ENCODE measurements at regions not wholly inside any gene's neighbourhood (a gene's known extent, or its start where the extent isn't known, plus 50 kb on each side); places are given as distances from the start of the nearest gene placed in this dataset.
"Not testable (repeated sequence)": the region's sequence is repeated elsewhere in the genome, so short reads cannot be mapped to it uniquely, and the experiment has no call there.

- no peak for DNase-seq
Measured at GRCh38 chr1:72481420-72481970, 199.2 kb upstream of the NEGR1 start.

DNA sequence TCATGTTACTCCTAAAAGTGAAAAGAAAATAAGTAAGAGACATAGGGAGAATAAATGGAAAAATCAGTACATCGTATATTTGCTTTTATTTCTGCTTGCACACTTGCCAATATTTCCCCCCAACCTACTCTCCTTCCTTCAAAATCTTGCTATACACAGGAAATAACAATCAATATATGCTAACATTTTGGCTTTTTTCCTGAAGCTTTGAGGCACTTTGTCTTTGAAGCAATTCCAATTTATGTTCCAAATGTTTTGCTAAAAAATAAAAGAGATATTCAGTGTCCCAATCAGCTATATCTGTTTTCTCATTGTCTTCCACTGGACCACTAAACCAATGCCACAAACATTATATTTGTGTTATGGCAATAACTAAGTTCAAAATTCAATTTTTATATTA, 184.0 kb upstream of the NEGR1 start:
- DNase-seq, result no peak

GRCh38 chr1:72462186-72462905, 180.0 kb upstream of the NEGR1 start:
- peak in 1 of 2 experiments; percentile 2 for DNase-seq

DNA sequence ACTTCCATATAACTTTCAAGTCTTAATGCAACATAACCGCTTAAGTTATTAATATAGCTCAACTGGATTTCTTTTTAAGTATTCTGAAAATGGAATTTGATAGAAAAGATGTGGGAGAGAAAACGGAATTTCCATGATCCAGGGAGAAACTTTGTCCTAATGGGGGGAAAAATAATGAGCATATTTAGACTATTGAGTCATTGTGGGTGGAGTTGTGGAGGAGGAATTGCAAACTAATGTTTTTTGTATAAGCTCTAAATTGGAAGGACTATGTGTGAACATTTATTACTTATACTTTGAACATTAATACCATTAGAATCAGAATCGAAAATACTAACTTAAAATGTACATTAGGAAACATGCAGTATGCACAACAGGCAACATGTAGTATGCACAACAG, 159.9 kb upstream of the NEGR1 start:
- no peak for DNase-seq

DNA sequence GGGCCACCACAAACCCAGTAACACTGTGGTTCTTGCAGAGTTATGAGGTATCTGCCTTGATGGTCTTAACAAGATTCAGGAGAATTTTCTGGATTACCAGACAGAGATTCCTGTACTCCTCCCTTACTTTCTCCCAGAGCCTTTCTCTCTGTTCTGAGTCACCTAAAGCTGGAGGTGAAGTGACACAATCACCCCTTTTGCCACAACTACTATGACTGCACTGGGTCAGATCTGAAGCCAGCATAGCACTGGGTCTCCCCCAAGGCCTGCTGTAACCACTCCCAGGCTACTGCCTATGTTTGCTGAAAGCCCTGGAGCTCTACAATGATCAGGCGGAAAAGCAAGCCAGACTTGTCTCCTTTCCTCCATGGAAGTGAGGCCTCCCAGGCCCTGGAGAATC, 156.7 kb upstream of the NEGR1 start:
- DNase-seq, result no peak

DNA sequence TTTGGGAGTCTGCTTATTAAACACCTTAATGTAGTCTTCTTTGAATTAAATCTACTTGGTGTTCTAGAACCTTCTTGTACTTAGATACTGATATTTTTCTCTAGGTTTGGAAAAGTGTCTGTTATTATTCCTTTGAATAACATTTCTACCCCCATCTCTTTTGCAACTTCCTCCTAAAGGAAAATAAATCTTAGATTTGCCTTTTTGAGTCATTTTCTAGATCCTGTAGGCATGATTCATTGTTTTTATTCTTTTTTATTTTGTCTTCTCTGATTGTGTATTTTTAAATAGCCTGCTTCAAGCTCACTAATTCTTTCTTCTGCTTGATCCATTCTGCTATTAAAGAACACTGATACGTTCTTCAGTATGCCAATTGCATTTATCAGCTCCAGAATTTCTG, 155.9 kb upstream of the NEGR1 start:
- DNase-seq, result no peak

DNA sequence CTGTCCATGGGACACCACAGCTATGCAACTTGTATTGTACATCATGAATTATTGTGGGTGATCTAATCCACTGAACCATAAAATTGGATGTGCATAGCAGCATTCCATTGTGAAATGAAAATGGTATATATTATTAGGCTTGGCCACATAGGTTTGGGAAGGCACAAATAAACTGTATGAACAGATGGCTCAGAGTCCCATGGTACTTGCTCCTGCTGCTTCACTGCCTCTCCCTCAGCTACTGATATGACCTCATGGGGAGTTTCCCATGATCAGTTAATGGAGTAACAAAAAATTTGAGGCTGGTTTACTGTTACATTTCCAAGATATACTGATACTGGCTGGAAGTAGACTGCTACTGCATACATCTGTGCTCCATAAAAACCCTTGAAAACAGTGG, 152.7 kb upstream of the NEGR1 start:
- no peak for DNase-seq

DNA sequence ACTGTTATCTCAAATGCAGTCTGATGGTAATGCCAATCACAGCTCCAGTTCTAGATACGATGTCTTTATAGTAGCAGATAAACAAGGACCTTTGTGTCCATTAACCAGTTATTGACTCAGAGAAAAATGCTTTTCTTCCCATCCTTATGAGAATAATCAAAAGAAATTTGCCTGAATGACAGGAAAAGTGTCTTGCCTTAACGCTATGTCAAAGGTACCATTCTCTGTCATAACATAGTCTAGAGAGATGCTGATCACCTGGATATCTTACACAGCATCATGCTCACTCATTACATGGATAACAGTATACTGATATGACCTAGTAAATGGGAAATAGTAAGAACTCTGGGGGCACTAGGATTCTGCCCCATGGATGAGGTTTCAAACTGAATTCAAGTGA, 151.7 kb upstream of the NEGR1 start:
- DNase-seq, result no peak

GRCh38 chr1:72433591-72433990, 151.3 kb upstream of the NEGR1 start:
- no peak for DNase-seq

DNA sequence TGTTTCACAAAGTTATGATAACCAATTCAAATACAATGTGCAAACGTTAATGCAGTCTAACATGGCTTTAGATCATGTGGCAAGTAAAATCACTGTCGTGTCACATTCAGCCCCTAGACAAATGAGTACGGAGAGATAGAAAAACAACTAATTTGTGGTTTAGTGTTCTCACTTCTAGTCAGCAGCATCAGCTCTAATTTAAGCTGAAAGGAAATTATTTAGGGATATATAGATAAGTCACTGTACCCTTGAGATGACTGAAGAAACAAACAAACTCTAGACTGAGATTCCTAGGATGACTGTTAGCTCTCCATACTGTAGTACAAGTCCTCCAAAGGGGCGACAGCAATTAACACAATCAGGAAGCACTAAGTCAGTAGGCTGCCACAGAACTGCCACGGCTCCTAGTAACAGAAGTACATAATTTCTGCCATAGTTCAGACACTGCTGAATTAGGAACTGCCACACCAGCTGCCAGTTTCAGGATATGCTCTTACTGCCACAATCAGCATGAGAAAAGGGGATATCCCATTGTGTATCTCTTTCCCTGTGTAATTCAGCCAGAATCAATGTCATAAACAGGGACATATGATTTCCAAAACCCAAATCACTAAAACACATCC, 150.4 kb upstream of the NEGR1 start:
- DNase-seq, result no peak

DNA sequence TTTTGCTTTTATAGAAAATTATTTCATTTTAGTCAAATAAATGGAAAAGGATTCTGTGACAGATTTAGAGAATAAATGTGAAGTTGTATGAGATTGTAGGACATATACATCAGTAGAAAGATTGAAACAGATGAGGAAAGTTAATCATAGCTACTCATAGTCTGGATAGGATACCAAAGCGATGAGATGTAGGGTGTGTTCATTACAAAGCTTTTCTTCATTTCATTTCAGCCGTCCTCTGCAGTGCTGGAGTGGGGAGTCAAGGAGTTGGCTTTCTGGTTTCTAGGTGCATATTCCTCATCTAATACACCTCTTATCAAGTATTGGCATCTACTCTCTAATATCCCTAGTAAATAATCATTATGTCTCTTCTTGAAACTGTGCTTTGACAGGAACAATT, 149.5 kb upstream of the NEGR1 start:
- no peak for DNase-seq

DNA sequence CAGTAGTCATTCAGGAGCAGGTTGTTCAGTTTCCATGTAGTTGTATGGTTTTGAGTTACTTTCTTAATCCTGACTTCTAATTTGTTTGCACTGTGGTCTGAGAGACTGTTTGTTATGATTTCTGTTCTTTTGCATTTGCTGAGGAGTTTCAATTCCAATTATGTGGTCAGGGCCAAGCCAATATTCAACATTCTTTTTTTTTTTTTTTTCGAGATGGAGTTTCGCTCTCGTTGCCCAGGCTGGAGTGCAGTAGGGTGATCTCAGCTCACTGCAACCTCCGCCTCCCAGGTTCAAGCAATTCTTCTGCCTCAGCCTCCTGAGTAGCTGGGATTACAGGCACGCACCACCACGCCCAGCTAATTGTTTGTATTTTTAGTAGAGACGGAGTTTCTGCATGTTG, 145.9 kb upstream of the NEGR1 start:
- not testable (repeated sequence) for DNase-seq

DNA sequence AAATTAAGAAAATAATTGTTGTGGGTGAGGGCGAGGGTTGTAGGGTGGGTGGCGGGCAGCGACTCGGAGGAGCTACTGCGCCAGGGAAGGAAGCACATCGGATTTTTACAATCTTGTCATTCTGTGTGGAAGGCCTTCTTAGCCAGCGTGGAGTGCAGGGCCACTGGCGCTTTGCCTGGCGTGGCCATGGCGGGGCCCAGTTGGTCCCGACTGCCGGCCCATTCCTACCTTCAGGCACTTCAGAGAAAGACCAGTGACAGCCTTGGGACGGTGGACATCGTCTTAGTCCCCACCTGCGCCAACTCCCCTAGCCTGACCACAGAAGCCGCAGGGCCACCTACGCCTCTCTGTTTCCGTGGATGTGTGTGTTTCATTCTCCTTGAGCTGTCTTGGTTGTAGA, 136.9 kb upstream of the NEGR1 start:
- no peak for DNase-seq

DNA sequence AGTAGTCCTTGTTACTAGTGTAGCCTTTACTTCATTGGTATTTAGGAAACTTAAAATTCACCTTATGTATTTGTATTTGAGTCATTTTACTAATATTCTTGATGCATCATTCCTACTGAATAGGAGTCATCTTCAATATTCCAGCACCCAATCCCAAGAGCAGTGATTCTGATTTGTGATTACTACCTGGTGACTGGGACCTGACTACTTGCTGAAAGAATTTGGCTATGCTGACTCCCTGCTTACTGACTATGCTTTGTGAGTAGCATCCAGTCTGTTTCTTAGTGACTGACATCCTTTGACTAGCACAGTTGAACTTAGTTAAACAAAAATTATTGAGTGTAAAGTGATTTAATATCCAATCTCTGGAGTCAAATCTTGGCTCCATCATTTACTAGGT, 129.9 kb upstream of the NEGR1 start:
- DNase-seq, result no peak

DNA sequence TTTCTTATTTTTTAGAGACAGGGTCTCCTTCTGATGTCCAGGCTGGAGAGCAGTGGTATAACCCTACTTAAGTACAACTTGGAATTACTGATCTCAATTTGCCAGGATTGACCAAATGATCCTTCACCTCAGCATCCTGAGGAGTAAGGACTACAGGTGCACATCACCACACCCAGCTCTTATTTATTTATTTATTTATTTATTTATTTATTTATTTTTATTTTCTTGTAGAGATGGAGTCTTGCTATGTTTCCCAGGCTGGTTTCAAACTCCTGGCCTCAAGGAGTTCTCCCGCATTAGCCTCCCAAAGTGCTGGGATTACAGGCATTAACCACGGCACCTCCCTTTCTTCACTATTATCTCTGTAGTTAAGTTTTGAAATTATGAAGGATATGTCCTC, 117.5 kb upstream of the NEGR1 start:
- no peak for DNase-seq

DNA sequence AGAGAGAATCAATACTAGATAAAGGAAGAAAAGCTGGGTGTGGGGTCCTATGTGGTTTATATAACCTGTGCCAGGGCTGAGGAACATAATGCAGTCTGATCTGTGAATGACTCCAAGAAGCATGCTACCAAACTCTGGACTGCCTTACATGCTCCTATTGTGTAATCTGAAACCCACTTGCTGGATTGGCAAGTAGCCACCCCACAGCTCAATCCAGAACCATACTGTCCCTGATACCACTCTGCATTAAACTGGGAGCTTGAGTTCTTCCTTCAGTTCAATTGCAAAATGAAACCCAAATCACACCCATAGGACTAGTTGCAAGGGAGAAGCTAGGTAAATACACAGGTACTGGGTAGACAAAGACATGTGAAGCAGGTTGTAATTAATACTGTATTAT, 115.4 kb upstream of the NEGR1 start:
- DNase-seq, result no peak

GRCh38 chr1:72394457-72394856, 112.1 kb upstream of the NEGR1 start:
- DNase-seq, result no peak

DNA sequence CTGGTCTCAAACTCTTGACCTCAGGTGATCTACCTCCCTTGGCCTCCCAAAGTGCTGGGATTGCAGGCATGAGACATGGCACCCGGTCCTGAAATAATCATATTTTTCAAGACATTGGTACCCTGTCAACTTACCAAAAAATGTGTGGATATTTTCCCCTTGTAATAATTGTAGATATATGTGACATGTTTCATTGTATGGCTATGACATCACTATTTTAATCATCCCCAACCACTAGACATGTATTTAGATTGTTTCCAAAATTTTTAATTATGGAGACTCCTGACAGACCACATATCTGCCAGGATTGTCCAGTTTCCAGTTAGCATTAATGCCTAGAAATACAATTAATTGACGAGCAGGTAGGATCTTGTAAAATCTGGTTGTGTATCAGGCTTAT, 96.7 kb upstream of the NEGR1 start:
- no peak for DNase-seq

- no peak for DNase-seq
Measured at GRCh38 chr1:72375226-72375625, 92.9 kb upstream of the NEGR1 start.

- DNase-seq, result no peak
Measured at GRCh38 chr1:72371259-72372035, 89.1 kb upstream of the NEGR1 start.

- not testable (repeated sequence) for DNase-seq
Measured at GRCh38 chr1:72370836-72371235, 88.5 kb upstream of the NEGR1 start.

DNA sequence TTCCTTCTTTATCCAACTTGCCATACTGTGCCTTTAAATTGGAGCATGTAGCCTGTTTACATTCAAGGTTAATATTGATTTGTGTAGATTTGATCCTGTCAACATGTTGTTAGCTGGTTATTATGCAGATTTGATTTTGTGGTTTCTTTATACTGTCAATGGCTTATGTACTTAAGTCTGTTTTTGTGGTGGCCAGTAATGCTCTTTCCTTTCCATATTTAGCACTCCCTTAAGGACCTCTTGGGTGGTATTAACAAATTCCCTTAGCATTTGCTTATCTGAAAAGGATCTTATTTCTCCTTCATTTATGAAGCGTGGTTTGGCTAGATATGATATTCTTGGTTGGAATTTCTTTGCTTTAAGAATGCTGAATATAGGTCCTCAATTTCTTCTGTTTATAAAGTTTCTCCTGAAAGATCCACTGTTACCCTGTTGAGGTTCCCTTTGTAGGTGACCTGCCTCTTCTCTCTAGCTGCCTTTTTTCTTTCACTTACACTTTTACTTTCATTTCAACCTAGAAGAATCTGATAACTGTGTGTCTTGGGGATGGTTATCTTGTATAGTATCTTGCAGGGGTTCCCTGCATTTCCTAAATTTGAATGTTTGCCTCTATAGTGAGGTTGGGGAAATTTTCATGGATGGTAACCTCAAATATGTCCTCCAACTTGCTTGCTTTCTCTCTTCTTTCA, 86.9 kb upstream of the NEGR1 start:
- DNase-seq, result no peak

GRCh38 chr1:72366466-72366865, 84.1 kb upstream of the NEGR1 start:
- no peak for DNase-seq
